ENCODE measurements at regions not wholly inside any gene's neighbourhood (a gene's known extent, or its start where the extent isn't known, plus 50 kb on each side); places are given as distances from the start of the nearest gene placed in this dataset.

DNA sequence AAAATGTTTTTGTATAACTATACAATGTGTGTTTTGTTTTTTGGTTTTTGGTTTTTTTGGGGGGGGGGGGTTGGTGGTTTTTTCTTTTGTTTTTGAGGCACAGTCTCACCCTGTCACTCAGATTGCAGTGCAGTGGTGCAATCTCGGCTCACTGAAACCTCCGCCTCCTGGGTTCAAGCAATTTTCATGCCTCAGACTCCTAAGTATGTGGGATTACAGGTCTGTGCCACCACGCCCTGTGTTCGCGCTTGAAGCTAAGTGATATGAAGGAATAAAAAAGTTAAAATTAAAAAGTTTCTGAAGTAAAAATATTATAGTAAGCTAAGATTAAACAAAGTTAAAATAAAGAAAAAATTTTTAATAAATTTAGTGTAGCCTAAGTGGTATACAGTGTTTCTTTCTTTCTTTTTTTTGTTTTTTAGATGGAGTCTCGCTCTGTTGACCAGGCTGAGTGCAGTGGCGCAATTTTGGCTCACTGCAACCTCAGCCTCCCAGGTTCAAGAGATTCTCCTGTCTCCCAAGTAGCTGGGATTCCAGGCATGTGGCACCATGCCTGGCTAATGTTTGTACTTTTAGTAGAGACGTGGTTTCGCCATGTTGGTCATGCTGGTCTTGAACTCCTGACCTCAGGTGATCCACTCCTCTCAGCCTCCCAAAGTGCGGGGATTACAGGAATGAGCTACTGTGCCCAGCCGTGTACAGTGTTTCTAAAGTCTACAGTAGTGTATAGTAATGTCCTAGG lies 53.9 kb upstream of the TEX55 start:
- no peaks in the 10 kb centered on the region for H3K36me3 Mint-ChIP-seq
- no peaks in the 10 kb centered on the region for H3K9me3 Mint-ChIP-seq
- H3K4me1 Mint-ChIP-seq: no peaks in the 10 kb centered on the region
- CTCF ChIA-PET: interaction anchor here (12.9 kb wide), 1 partner anchor 209 kb away, joined by 259 read pairs; no protein-coding TSS in a partner anchor
- H3K27me3 Mint-ChIP-seq: peaks cover 5% of the 10 kb centered on the region
- H3K4me3 Mint-ChIP-seq: no peak overlapping the region
- DNase-seq: no peak
- no peak overlapping the region for H3K27ac Mint-ChIP-seq

DNA sequence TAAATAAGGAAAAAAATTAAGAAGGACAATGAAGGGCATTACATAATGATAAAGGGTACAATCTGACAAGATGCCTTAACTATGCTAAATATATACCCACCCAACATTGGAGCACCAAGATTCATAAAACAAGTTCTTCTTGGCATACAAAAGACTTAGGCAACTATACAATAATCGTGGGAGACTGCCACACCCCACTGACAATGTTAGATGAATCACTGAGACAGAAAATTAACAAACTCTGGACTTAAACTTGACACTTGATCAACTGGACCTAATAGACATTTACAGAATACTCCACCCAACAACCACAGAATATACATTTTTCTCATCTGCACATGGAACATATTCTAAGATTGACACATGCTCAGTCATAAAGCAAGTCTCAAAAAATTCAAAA lies 53.2 kb upstream of the IGSF11 start:
- H3K36me3 Mint-ChIP-seq: no peaks in the 10 kb centered on the region
- H3K27ac Mint-ChIP-seq: no peak overlapping the region
- no peaks in the 10 kb centered on the region for H3K9me3 Mint-ChIP-seq
- no peaks in the 10 kb centered on the region for H3K27me3 Mint-ChIP-seq
- no peaks in the 10 kb centered on the region for H3K4me1 Mint-ChIP-seq
- DNase-seq: no peak
- H3K4me3 Mint-ChIP-seq: no peak overlapping the region
- CTCF ChIA-PET: interaction anchor here (12.9 kb wide), 1 partner anchor 205 kb away, joined by 259 read pairs; no protein-coding TSS in a partner anchor

DNA sequence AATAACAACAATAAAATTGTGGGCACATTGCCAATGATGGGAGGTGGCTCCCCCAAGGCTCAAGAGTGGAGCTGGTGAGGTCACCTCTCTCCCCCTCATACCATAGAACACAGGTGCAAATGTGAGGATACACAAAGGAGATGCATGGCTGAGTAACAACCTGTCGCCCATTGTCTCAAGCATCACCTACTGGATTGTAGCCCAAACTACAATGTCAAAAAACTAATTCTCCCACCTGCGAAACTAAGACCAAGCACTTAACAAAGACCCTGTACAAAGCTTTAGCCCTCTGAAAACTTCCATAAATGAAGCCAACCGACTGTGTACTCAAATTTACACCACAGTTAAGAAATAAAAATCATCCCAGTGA lies 50.4 kb upstream of the IGSF11 start:
- Mint-ChIP-seq H3K27me3 (no peaks in the 10 kb centered on the region), H3K27ac (no peak overlapping the region), H3K36me3 (no peaks in the 10 kb centered on the region), H3K9me3 (no peaks in the 10 kb centered on the region), H3K4me1 (no peaks in the 10 kb centered on the region), H3K4me3 (no peak overlapping the region)
- CTCF ChIA-PET: interaction anchor here (1.1 to 2.4 kb wide), 3 partner anchors 51 to 203 kb away, joined by 3 to 9 read pairs (median 6); no protein-coding TSS in a partner anchor
- no peak for DNase-seq

DNA sequence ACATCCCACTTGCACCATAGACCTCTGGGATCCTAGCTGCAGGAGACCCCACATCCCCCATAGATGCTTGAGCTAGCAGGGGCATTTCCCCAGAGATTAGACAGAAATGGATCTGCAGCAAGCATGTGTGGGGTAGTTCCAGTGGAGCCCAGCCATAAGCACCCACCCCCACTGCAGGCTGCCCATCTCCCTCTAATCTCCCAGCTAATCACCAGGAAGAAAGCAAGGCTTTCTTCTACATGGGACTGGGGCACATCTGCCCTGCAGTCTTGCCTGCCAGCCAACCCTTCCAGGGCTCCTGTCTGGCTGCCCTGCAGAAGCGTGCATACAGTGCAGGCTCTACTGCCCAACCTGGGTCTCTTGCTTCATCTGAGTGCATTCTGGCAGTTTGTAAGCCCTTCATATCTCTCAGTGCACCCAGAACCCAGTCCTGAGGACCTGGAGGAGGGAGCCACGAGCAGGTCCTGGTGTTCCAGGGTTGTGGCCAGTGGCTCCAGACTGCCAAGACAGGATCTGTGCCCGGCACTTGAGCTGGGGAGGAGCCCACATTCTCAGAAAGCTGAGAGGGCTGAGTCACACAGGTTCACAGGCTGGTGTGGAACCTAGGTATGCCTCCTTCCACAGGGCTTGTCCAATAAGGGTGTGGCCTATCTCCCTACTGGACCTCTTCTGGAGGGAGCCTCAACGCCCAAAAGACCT lies 49.9 kb upstream of the IGSF11 start:
- Mint-ChIP-seq H3K27me3 (no peaks in the 10 kb centered on the region), H3K27ac (no peak overlapping the region), H3K9me3 (no peaks in the 10 kb centered on the region), H3K4me3 (no peak overlapping the region), H3K4me1 (no peaks in the 10 kb centered on the region), H3K36me3 (no peaks in the 10 kb centered on the region)
- no peak for DNase-seq
- CTCF ChIA-PET: interaction anchor here (1.1 to 2.4 kb wide), 3 partner anchors 51 to 201 kb away, joined by 3 to 9 read pairs (median 3); no protein-coding TSS in a partner anchor

Data from activated naive CD4-positive, alpha-beta T cell treated with anti-CD3 and anti-CD28 coated beads, Interleukin-2, amount 10 ng/mL, durations not matched to agents 7 days and 5 days (primary cell).